ENCODE measurements at regions not wholly inside any gene's neighbourhood (a gene's known extent, or its start where the extent isn't known, plus 50 kb on each side); places are given as distances from the start of the nearest gene placed in this dataset. TPM values are rescaled to one million over a fixed set of nuclear protein-coding genes. Genes with fewer than 3 reads are reported as not detected.

Small RNAs in the stretch of these regions (small RNA-seq; reads per million reads assigned to genes)
- gene AC007012.1 (not detected), gene MIR8065 (not detected), gene RNU6-328P (not detected), gene RNU6-457P (not detected), gene RNU7-99P (not detected), gene SNRPCP20 (not detected)
